Right lobe of liver (tissue), 4 donors: ENCODE measurements at regions not wholly inside any gene's neighbourhood (a gene's known extent, or its start where the extent isn't known, plus 50 kb on each side); places are given as distances from the start of the nearest gene placed in this dataset.

Experiments used
- CTCF ChIP-seq, 4 donors: fragments of 200-600 bp in 3 of 4; fragments of 450-650 bp in 1 of 4; IDR thresholded peaks; one replicate each; pipeline versions ENCODE4 v1.5.1 to v1.8.0; 2016 to 2022; ENCODE audit warnings: antibody characterized with exemption in 4 of 4, mild to moderate bottlenecking in 2 of 4
- POLR2A ChIP-seq: fragments of 450-650 bp; IDR thresholded peaks from one replicate; pipeline ENCODE4 v1.6.1; 2017; ENCODE audit warnings: antibody characterized with exemption, mild to moderate bottlenecking
- donor health status: DM: no; HTN: no; CAD: no.
- donor health status: DM: no; HTN: no; CAD: no.
- donor health status: DM: no; HTN: yes; CAD: no.

- no peak for TF ChIP-seq CTCF (IDR thresholded peaks at IDR 0.05)
- no peak for TF ChIP-seq POLR2A
Observed at GRCh38 chr12:78448692-78449091, 415.9 kb upstream of the SYT1 start.
